DMS53 (cell line): ENCODE measurements at regions not wholly inside any gene's neighbourhood (a gene's known extent, or its start where the extent isn't known, plus 50 kb on each side); places are given as distances from the start of the nearest gene placed in this dataset.

Experiments
- DNase-seq: peaks from one replicate; lab custom pipeline; 2025; lab: John Stamatoyannopoulos, UW

DNA sequence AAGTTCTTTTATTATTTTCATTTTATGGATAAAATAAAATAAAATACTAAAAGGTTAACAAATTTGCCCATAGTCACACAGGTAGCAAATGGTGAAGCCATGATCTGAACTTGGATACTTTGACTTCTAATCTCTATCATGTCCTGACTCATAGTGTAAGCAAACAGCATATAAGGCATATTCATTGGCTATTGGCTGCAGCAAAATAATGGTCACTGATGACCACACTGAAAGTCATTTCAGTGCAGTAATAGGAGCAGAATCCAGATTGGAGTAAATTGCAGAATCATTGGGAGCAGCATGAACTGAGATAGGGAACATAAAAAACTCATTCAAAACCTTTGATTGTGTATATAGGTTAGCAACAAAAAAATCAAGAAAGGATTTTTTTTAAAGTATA lies 262.9 kb downstream of the PLA2G4A start:
- DNase-seq = peak; percentile 17

DNA sequence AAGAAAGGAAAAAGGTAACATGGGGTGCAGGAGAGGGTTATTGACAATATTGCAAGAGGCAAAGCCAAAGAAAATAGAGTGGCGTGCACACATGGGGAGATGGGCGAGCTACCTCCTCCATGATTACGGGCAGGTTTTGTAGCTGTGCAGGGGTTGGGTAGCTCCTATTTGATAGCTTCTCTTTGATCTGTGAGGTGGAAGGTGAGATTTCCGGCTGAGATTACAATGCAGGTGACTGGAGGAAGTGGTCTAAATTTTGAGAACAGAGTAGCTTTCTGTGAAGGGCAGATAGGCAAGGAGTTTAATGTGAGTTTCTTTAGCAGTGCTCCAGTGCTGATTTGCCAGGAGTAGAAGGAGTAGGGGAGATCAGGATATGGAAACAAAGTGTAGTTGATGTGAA lies 263.4 kb downstream of the PLA2G4A start:
- no peak for DNase-seq

GRCh38 chr1:187096689-187097088 lies 267.9 kb downstream of the PLA2G4A start:
- no peak for DNase-seq

DNA sequence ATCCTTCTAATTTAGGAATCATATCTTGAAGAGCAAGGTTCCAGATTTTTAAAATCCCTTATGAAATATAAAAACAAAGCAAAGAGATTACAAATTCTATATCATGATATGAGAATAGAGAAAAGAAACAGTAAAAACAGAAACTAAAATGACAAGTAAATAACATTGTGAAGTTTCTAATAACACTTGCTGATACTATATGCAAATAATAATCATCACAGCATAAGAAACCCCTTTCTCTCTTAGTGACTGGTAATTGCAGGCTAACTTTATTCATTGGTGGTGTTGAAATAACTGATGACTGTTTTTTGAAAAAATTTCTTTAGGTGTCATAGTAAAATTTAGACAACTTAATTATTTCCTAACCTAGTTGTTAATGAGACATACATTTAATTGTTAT lies 281.6 kb downstream of the PLA2G4A start:
- DNase-seq = no peak

DNA sequence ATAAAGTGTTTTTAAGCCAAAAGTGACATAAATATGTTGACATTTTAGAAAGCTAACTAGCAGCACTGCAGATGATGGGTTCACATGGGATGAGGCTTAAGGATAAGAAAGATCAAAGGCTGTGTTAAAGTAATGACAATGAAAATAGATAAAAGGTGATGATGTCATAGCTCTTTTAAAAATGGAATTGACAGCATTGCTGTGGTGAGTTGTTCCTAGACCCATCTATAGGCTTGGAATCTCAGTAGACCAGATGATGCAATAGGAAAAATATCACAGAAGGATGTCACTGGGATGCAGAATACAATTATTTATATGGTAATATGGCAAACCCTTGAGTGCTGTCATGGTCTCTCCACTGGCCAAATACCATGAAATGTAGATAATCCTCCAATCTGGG lies 286.0 kb downstream of the PLA2G4A start:
- no peak for DNase-seq

- DNase-seq = no peak
These were observed 292.9 kb downstream of the PLA2G4A start for GRCh38 chr1:187121661-187122060.

DNA sequence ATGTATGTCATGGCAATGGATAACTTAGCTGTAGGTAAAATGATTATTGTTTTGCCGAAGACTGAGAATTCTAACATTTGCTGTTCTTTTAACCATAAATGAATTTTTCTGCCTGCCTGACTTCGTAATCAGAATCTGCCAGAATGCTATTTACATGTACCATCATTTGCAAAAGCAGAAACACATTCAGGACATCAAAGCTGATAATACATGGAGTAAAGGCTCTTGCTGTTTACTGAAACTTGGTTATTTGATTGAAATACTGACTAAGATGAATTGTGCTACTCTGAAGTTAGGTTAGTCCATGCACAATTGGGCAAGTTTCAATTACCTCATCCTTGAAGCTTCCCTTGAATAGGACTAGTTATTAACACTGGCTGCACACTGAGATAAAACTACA lies 293.8 kb downstream of the PLA2G4A start:
- DNase-seq = no peak

DNA sequence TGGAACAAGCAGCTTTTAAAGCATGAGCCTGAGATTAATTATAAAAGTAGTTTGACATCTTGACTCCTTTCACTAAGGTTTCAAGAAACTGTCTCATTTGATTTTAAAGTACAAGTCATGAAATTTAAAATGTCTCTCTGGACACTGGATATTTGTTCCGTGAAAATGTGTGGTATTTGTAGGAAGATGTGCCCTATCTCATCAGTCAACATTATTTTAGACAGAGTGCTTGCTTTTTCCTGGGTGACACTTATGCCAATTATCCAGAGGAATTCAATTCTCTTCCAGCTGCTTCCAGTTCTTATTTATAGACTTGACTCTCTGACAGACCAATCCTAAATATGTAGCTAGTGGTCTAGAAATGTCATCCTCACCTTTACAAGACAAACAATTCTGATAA lies 300.4 kb downstream of the PLA2G4A start:
- DNase-seq = no peak

- no peak for DNase-seq
These were observed 315.0 kb downstream of the PLA2G4A start for GRCh38 chr1:187143783-187144182.

DNA sequence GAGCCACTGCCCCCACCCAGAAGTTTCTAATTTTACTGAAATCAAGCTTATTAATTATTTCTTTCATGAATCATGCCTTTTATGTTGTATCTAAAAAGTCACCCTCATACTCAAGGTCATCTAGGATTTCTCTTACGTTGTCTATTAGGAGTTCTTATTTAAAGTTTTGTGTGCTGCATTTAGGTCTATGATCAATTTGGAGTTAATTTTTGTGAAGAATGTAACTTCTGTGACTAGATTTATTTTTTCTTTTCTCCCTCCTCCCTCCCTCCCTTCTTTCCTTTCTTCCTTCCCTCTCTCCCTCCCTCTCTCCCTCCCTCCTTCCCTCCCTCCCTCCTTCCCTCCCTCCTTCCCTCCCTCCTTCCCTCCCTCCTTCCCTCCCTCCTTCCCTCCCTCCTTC lies 317.6 kb downstream of the PLA2G4A start:
- DNase-seq = no peak

DNA sequence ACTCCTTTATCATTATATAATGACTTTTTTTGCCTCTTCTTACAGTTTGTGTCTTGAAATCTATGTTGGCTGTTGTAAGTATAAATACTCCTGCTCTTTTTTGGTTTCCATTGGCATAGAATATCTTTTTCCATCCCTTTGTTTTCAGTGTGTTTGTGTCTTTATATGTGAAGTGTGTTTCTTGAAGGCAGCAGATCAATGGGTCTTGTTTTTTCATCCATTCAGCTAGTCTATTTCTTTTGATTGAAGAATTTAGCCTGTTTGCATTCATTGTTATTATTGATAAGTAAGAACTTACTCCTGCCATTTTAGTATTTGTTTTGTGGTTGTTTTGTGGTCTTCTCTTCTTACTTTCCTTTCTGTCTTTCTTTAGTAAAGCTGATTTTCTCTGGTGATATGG lies 322.8 kb downstream of the PLA2G4A start:
- DNase-seq = no peak

DNA sequence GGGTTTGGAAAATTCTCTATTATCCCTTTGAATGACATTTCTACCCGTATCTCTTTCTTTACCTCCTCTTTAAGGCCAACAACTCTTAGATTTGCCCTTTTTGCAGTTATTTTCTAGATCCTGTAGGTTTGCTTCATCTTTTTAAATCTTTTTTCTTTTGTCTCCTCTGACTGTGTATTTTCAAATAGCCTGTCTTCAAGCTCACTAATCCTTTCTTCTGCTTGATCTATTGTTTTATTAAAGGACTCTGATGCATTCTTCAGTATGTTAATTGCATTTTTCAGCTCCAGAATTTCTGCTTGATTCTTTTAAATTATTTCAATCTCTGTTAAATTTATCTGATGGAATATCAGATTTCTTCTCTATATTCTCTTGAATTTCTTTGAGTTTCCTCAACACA lies 324.3 kb downstream of the PLA2G4A start:
- no peak for DNase-seq

GRCh38 chr1:187157115-187157514 lies 328.4 kb downstream of the PLA2G4A start:
- no peak for DNase-seq

GRCh38 chr1:187157552-187157951 lies 328.8 kb downstream of the PLA2G4A start:
- no peak for DNase-seq

- DNase-seq = no peak
These were observed 338.8 kb downstream of the PLA2G4A start for GRCh38 chr1:187167555-187167954.

GRCh38 chr1:187168297-187168696 lies 339.5 kb downstream of the PLA2G4A start:
- no peak for DNase-seq

DNA sequence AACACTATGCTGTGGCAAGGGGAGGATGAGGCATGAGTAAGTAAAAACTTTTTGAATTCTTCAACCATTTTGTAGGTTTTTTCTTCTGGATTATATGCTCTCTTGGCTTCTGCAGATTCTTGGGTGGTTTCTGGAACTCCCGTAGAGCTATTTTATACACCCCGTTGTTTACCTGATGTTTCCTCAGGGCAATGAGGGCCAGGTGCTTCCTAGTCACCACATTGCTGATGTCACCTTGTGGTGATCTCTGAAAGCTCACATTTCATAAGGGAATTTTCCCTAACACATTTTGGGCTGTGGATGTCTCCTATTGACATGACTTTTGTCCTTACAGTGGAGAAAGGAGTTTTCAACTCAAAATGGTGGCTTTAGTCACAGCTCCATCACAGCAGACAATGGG lies 356.6 kb downstream of the PLA2G4A start:
- DNase-seq = peak; percentile 44

DNA sequence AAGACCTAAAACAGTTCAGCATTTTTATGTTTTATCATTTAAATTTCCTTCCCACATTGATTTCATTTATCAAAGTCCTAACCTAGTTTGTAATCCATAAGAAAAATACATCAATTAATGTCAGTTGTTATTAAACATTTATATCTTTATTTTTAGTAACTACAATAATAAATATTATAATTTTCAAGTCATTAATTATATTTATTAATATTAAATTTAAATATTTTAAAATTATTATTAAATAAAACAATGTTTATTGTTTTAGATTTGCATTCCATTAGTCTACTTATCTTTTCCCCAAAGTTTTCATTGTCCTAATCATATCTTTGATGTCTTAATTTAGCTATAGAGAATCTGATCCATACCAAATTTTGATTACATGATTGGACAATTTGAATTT lies 368.9 kb downstream of the PLA2G4A start:
- no peak for DNase-seq

DNA sequence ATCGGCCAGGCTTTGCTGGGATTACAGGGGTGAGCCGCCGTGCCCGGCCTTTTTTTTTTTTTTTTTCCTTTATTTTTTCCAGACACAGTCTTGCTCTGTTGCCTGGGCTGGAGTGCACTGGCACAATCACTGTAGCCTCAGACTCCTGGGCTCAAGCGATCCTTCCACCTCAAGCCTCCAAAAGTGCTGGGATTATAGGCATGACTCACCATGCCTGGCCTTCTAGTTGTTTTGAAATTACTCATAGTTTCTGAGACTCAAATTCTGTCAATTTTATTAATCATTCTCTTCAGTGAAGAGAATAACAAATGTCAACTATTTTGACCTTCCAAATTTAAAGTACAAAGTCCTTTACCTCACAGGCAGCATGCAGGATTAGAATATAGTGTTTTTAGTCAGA lies 374.5 kb downstream of the PLA2G4A start:
- peak; percentile 27 for DNase-seq

DNA sequence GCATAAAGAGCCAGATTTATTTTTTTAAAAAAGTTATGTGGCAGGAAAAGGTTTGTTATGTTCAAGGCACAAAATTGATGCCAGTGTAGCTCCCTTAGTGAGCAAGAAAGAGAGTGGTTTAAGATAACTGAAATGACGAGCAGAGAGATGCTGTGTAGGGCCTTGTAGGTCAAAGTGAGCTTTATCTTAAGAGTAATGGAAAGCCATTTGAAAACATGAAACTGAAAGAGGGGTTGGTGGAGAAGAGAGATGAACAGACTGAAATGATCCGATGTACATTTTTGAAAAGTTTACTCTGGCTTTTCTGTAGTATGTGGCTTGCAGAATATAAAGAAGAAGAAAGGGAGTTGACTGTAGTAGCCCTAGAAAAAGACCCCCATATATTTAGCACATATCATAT lies 383.6 kb downstream of the PLA2G4A start:
- no peak for DNase-seq

DNA sequence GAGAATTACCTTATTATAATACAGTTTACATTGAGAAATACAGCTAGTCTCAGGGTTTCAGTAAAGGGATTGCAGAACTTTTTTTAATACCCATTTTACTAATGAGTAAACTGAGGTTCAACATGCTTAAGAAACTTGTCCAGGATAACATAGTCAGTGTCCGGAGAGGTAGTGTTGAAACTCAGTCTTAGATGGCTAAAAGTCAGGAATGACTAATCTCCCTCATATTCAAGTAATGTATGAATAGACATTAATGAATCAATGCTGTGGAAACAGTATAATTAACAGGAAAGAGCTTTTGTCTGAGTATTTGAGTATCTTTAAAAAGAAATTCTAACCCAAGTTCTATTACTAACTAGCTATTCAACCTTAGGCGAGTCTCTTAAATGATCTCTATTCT lies 397.6 kb downstream of the PLA2G4A start:
- DNase-seq = no peak

DNA sequence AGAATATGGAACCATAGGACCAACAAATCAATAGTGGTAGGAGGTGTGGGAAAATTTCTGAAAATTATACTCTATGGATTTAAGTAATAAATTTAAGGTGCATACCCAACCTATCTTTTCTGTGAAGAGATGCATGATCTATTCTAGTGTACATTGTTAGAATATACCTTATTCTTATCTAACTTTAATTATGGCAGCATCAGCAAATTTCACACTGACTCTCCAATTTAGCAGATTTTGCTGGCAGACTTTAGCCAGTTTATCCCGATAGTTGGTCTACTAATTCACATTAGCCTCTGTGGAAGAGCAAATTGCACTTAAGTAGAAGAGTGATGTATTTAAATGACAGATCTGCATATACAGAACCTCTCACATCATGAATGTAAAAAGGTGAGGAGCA lies 400.0 kb downstream of the PLA2G4A start:
- no peak for DNase-seq

DNA sequence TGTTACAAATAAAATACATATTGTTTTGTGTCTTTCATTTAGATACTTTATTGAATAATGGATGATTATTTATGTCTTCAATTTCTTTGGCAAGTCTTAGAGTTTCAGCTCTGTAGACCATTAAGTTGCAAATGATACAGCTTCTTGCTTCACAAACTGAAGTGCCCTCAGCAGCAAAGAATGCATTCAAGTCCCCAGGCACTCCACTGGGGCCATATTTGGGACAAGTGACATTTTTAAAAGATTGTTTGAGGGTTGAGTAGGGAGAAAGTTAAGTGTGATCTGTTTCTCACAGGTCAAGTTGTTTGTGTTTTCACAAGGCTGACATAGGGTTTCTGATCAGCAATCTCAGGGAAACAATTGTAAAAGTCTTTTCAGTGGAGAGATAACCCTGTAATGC lies 400.7 kb downstream of the PLA2G4A start:
- no peak for DNase-seq

DNA sequence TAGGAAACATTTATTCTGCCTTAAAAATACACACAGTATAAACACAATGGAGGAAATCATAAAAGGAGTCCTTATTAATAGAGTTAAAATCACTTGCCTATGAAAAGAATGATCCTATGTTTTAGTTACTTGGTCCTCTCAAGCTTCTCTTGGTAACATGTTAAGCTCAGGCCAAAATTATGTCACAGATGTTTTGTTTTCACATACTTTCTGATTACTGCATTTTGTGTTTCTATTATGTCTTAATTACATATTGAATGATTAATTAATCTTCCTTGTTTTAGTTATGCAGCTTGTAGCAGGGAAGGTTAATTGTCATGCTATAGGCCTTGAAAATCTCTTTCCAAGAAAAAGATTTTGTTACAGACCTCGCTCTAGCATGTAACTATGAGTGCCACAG lies 406.0 kb downstream of the PLA2G4A start:
- DNase-seq = no peak

DNA sequence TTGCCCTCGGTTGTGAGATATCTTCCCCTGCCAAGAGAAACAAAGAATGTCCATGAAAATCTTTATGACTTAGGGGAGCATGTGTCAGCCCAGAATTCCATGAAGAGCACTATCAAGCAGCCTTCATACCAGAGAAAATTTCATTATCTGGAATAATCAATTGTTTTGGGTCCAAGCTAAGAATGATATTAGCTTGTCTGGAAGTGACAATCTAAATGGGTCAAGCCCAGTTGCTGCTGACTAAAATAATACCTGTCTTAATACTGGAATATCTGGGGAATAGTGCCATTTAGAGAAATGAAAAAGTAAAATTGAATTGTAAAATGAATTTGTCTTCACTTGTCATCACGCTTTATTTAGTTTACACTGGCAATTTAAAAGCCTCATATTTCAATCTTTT lies 407.4 kb downstream of the PLA2G4A start:
- no peak for DNase-seq
